ENCODE measurements at regions not wholly inside any gene's neighbourhood (a gene's known extent, or its start where the extent isn't known, plus 50 kb on each side); places are given as distances from the start of the nearest gene placed in this dataset.

- ChIA-PET POLR2A (no interaction called here), CTCF (no interaction called here)
- peaks cover 3% of the 10 kb centered on the region for H3K27me3 Mint-ChIP-seq
- H3K9me3 Mint-ChIP-seq: no peaks in the 10 kb centered on the region
- H3K4me1 Mint-ChIP-seq: no peaks in the 10 kb centered on the region
- no peak for DNase-seq
- no peak overlapping the region for H3K27ac Mint-ChIP-seq
- no peaks in the 10 kb centered on the region for H3K36me3 Mint-ChIP-seq (ENCODE audit: low read depth)
- no peak overlapping the region for H3K4me3 Mint-ChIP-seq
Measured at GRCh38 chr2:42939411-42940206, 147.2 kb upstream of the HAAO start.

GRCh38 chr2:42938671-42939370 lies 146.4 kb upstream of the HAAO start:
- POLR2A ChIA-PET: interaction anchor here (0.7 kb wide), 1 partner anchor 28 kb away, joined by 3 read pairs; no protein-coding TSS in a partner anchor
- H3K27me3 Mint-ChIP-seq: peaks cover 3% of the 10 kb centered on the region
- CTCF ChIA-PET: no interaction called here
- no peaks in the 10 kb centered on the region for H3K9me3 Mint-ChIP-seq
- no peak overlapping the region for H3K4me3 Mint-ChIP-seq
- DNase-seq: no peak
- H3K4me1 Mint-ChIP-seq: peaks cover 2% of the 10 kb centered on the region
- H3K36me3 Mint-ChIP-seq (ENCODE audit: low read depth): no peaks in the 10 kb centered on the region
- H3K27ac Mint-ChIP-seq: no peak overlapping the region

- H3K27ac Mint-ChIP-seq: no peak overlapping the region
Measured at GRCh38 chr2:42937171-42937875, 144.9 kb upstream of the HAAO start.

GRCh38 chr2:42935692-42936671 lies 143.6 kb upstream of the HAAO start:
- Mint-ChIP-seq H3K27me3 (peaks cover 3% of the 10 kb centered on the region), H3K36me3 (ENCODE audit: low read depth) (no peaks in the 10 kb centered on the region), H3K9me3 (no peaks in the 10 kb centered on the region), H3K4me1 (peaks cover 5% of the 10 kb centered on the region), H3K27ac (no peak overlapping the region), H3K4me3 (no peak overlapping the region)
- POLR2A ChIA-PET: no interaction called here
- no peak for DNase-seq
- CTCF ChIA-PET: interaction anchor here (1.0 to 1.2 kb wide), 2 partner anchors 12 to 293 kb away, joined by 3 read pairs; no protein-coding TSS in a partner anchor

More at GRCh38 chr2:42937171-42937875, 144.9 kb upstream of the HAAO start:
- ChIA-PET POLR2A (no interaction called here), CTCF (no interaction called here)
- Mint-ChIP-seq H3K4me1 (peaks cover 5% of the 10 kb centered on the region), H3K9me3 (no peaks in the 10 kb centered on the region), H3K27me3 (peaks cover 3% of the 10 kb centered on the region), H3K36me3 (ENCODE audit: low read depth) (no peaks in the 10 kb centered on the region), H3K4me3 (no peak overlapping the region)
- no peak for DNase-seq

GRCh38 chr2:42934580-42935186 lies 142.3 kb upstream of the HAAO start:
- Mint-ChIP-seq H3K36me3 (ENCODE audit: low read depth) (no peaks in the 10 kb centered on the region), H3K27ac (no peak overlapping the region), H3K27me3 (peaks cover 3% of the 10 kb centered on the region), H3K4me1 (peaks cover 5% of the 10 kb centered on the region), H3K4me3 (no peak overlapping the region), H3K9me3 (no peaks in the 10 kb centered on the region)
- DNase-seq: no peak
- CTCF ChIA-PET: no interaction called here
- POLR2A ChIA-PET: no interaction called here

GRCh38 chr2:42933824-42934254 lies 141.5 kb upstream of the HAAO start:
- ChIA-PET POLR2A (no interaction called here), CTCF (no interaction called here)
- Mint-ChIP-seq H3K4me1 (peaks cover 5% of the 10 kb centered on the region), H3K27me3 (peaks cover 3% of the 10 kb centered on the region), H3K9me3 (no peaks in the 10 kb centered on the region), H3K36me3 (ENCODE audit: low read depth) (no peaks in the 10 kb centered on the region), H3K4me3 (no peak overlapping the region), H3K27ac (no peak overlapping the region)
- no peak for DNase-seq

GRCh38 chr2:42932271-42933151 lies 140.1 kb upstream of the HAAO start:
- H3K27me3 Mint-ChIP-seq: no peaks in the 10 kb centered on the region
- H3K4me3 Mint-ChIP-seq: no peak overlapping the region
- no peaks in the 10 kb centered on the region for H3K36me3 Mint-ChIP-seq (ENCODE audit: low read depth)
- ChIA-PET POLR2A (no interaction called here), CTCF (interaction anchor here (0.7 kb wide), 1 partner anchor 961 kb away, joined by 3 read pairs; no protein-coding TSS in a partner anchor)
- no peak for DNase-seq
- H3K4me1 Mint-ChIP-seq: peaks cover 5% of the 10 kb centered on the region
- H3K27ac Mint-ChIP-seq: no peak overlapping the region
- H3K9me3 Mint-ChIP-seq: no peaks in the 10 kb centered on the region

GRCh38 chr2:42931818-42932195 lies 139.4 kb upstream of the HAAO start:
- peaks cover 5% of the 10 kb centered on the region for H3K4me1 Mint-ChIP-seq

GRCh38 chr2:42931146-42931817 lies 138.9 kb upstream of the HAAO start:
- no peaks in the 10 kb centered on the region for H3K9me3 Mint-ChIP-seq
- H3K4me3 Mint-ChIP-seq: no peak overlapping the region
- H3K27ac Mint-ChIP-seq: no peak overlapping the region
- ChIA-PET CTCF (no interaction called here), POLR2A (no interaction called here)
- no peaks in the 10 kb centered on the region for H3K27me3 Mint-ChIP-seq
- no peak for DNase-seq
- H3K4me1 Mint-ChIP-seq: peaks cover 5% of the 10 kb centered on the region
- H3K36me3 Mint-ChIP-seq (ENCODE audit: low read depth): no peaks in the 10 kb centered on the region

More at GRCh38 chr2:42931818-42932195, 139.4 kb upstream of the HAAO start:
- Mint-ChIP-seq H3K27ac (no peak overlapping the region), H3K9me3 (no peaks in the 10 kb centered on the region), H3K36me3 (ENCODE audit: low read depth) (no peaks in the 10 kb centered on the region), H3K27me3 (no peaks in the 10 kb centered on the region), H3K4me3 (no peak overlapping the region)
- POLR2A ChIA-PET: no interaction called here
- DNase-seq: no peak
- CTCF ChIA-PET: no interaction called here

GRCh38 chr2:42930025-42930581 lies 137.7 kb upstream of the HAAO start:
- no peak for DNase-seq
- no peak overlapping the region for H3K27ac Mint-ChIP-seq
- no peaks in the 10 kb centered on the region for H3K36me3 Mint-ChIP-seq (ENCODE audit: low read depth)
- H3K4me1 Mint-ChIP-seq: peaks cover 5% of the 10 kb centered on the region
- CTCF ChIA-PET: no interaction called here
- H3K4me3 Mint-ChIP-seq: no peak overlapping the region
- H3K9me3 Mint-ChIP-seq: no peaks in the 10 kb centered on the region
- no peaks in the 10 kb centered on the region for H3K27me3 Mint-ChIP-seq
- POLR2A ChIA-PET: interaction anchor here (1.0 kb wide), 1 partner anchor 70 kb away, joined by 3 read pairs; no protein-coding TSS in a partner anchor

- H3K27me3 Mint-ChIP-seq: no peaks in the 10 kb centered on the region
- H3K36me3 Mint-ChIP-seq (ENCODE audit: low read depth): no peaks in the 10 kb centered on the region
- ChIA-PET POLR2A (interaction anchor here (1.0 kb wide), 1 partner anchor 69 kb away, joined by 3 read pairs; no protein-coding TSS in a partner anchor), CTCF (no interaction called here)
- no peak overlapping the region for H3K4me3 Mint-ChIP-seq
- no peak for DNase-seq
- no peak overlapping the region for H3K27ac Mint-ChIP-seq
- H3K9me3 Mint-ChIP-seq: no peaks in the 10 kb centered on the region
- peaks cover 5% of the 10 kb centered on the region for H3K4me1 Mint-ChIP-seq
Measured at GRCh38 chr2:42929546-42930024, 137.2 kb upstream of the HAAO start.

Data from activated CD4-positive, alpha-beta memory T cell treated with anti-CD3 and anti-CD28 coated beads, Interleukin-2, amount 10 ng/mL, durations not matched to agents 7 days and 5 days (primary cell).